ENCODE measurements at regions not wholly inside any gene's neighbourhood (a gene's known extent, or its start where the extent isn't known, plus 50 kb on each side); places are given as distances from the start of the nearest gene placed in this dataset.

DNA sequence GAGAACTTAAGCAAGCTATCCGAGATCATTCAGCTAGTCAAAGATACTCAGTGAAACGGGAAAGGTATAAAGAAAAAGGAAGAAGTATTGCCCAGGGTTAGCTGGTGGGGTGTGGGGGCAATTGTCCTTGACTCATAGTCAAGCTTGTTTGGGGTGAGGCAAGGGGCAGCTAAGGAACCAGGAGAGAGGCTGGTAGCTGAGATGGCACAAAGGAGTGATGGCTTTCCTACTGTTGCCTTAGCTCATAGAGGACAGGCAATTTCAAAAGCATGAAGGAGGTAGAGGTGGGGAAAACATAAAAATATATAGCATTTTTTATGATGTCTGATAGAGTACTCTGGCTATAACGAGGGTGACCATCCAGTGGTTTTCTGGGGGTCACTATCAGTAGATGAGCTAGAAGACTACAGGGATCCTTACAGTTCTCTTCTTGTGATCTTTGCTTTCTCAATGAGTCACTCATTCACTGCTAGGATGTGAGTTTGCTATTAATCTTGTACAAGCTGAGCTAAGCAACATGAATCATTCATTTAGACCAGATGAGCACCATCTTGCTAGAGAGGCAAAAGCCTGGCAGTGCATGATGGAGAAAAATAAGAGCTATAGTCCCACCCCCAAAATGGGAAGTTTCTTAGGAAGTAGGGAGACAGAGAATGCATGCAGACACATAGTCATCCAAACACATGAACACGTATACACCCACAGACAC is 207.1 kb upstream of the PFN2 start:
- TF ChIP-seq, protein P1, sequence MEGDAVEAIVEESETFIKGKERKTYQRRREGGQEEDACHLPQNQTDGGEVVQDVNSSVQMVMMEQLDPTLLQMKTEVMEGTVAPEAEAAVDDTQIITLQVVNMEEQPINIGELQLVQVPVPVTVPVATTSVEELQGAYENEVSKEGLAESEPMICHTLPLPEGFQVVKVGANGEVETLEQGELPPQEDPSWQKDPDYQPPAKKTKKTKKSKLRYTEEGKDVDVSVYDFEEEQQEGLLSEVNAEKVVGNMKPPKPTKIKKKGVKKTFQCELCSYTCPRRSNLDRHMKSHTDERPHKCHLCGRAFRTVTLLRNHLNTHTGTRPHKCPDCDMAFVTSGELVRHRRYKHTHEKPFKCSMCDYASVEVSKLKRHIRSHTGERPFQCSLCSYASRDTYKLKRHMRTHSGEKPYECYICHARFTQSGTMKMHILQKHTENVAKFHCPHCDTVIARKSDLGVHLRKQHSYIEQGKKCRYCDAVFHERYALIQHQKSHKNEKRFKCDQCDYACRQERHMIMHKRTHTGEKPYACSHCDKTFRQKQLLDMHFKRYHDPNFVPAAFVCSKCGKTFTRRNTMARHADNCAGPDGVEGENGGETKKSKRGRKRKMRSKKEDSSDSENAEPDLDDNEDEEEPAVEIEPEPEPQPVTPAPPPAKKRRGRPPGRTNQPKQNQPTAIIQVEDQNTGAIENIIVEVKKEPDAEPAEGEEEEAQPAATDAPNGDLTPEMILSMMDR (IDR thresholded peaks at IDR 0.05): no peak
- TF ChIP-seq POLR2A (IDR thresholded peaks at IDR 0.05): no peak
